Fibroblast of peridontal ligament (primary cell): ENCODE measurements at regions not wholly inside any gene's neighbourhood (a gene's known extent, or its start where the extent isn't known, plus 50 kb on each side); places are given as distances from the start of the nearest gene placed in this dataset.

Experiments used
- DNase-seq: peaks from one replicate; pipeline ENCODE4 v3.0.0-alpha.2; 2010; ENCODE audit errors: extremely low read depth

GRCh38 chr7:128145191-128145590, 95.9 kb upstream of the LEP start:
- no peak for DNase-seq

DNA sequence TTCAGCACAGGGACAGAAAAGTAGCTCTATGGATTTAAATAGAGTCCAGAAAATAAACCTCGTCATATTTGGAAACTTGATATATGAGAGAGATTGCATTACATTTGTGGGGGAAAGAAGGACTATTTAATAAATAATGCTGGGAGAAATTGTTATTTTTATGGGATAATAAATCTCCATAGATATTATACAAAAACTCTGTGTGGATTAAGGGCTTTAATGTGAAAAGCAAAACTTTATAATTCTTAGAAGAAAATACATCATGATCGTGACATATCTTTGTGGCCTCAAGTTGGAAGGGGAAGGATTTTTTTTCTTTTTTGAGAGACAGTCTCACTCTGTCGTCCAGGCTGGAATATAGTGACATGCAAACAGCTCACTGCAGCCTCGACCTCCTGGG, 95.0 kb upstream of the LEP start:
- DNase-seq = no peak

DNA sequence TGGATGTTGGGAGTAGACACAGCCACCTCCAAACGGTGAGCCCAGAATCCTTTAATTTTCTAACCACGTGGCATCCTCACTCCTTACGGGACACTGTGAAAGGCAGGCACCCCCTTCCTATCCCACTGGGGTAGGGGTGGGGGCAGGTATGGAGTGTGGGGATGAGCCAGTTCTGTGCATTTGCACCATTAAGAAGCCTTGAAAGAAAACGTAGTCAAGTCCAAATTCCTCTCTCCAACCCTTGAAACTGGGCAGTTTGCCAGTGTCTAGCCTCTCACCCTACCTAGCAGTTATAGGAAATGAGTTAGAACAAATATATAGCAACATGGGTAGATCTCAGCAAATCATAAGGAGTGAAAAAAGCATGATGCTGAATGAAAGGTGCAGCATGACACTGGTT, 92.4 kb upstream of the LEP start:
- DNase-seq = no peak

GRCh38 chr7:128150223-128150865, 90.7 kb upstream of the LEP start:
- DNase-seq = no peak

GRCh38 chr7:128151635-128152034, 89.4 kb upstream of the LEP start:
- no peak for DNase-seq

- DNase-seq = no peak
Observed at GRCh38 chr7:128152721-128153120, 88.4 kb upstream of the LEP start.

DNA sequence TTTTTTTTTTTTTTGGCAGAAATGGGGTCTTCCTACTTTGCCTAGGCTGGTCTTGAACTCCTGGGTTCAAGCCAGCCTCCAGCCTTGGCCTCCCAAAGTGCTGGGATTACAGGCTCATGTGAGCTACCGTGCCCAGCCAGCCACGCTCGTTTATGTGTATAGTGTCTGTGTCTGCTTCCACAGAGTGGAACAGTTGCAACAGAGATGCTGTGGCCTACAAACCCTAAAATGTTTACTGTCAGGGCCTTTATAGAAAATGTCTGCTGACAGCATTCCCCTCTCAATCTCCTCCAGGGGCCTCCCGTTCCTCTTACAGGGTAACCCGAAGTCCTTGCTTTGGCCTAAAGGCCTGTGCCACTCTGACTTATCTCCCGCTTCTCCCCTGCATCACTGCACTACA, 87.6 kb upstream of the LEP start:
- DNase-seq = no peak

DNA sequence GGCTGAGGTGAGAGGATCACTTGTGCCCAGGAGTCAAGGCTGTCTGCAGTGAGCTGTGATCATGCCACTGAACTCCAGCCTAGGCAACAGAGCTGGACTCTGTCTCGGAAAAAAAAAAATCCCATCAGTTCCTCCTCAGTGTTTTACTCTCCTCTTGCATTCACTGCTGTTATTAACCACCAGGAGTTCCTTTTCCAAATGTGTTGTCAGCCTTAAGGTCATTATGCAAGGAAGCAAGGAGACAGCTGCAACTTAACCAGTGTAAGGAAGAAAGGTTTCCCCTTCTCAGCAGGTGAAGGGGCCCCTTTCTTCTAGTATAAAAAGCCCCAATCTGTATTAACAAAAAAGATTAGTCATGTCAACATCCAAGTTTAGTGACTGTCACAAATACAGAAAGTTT, 86.6 kb upstream of the LEP start:
- DNase-seq = no peak

DNA sequence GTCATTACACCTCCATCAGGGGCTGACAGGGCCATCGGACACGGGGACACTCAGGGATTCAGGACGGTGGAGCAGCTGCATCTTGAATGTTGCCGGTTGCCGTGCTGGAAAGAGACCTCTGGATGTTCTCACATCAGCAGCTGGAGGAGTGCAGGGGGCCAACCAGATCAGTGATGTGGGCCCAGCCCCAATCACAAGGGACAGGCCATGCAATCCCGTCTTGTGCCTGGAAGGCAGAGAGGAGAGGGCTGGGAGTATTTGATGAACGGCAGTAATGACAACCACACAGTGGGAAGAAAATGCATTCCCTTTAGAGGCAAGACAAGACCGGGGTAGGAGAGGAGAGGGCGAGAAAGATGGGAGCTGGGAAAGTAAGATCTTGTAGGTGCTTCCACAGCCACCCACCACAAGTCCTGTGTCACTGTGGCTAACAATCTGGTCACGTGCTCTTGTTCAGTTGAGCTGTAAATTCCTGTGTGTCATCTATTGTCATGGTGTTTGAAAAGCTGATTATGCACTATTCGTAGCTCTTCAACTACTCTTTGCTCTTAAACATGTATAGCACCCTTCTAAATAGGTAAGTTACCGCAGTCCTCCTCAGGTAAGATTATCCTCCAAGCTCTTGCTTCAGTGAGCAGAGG, 85.9 kb upstream of the LEP start:
- DNase-seq = no peak

DNA sequence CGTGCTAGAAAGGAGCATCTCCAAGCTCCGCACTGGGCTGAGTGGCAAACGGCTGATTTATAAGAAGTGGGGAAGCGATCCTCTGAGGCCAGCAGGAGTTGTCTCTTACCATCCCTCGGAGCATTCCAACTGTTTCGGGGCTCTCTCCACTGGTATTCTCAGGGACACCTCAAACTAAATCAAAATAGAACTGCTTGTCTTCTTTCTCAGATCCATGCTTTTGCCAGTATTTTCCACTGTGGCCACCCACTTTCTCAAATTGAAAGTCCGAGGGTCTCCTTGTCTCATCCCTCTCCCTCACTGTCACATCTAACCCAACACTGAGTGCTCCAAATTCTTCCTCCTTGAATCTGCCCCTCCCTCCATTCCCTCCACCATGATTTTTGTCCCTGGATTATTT, 83.2 kb upstream of the LEP start:
- no peak for DNase-seq

DNA sequence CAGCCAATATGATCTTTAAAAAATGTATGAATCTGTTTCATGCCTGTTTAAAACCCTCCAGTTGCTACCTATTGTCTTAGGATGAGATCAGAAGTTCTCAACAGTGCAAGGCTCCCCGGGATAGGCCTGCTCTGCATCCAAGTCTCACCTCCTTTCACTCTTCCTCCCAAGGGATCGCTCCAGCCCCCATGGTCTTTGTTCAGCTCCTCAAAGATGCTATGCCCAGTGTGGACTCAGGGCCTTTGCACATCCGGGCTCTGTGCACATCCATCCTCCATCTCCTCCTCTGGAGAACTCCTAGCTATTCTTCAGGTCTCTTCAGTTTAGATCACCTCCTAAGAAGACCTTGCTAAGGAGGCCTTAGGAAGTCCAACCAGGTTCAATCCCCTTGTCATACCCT, 82.7 kb upstream of the LEP start:
- DNase-seq = no peak

DNA sequence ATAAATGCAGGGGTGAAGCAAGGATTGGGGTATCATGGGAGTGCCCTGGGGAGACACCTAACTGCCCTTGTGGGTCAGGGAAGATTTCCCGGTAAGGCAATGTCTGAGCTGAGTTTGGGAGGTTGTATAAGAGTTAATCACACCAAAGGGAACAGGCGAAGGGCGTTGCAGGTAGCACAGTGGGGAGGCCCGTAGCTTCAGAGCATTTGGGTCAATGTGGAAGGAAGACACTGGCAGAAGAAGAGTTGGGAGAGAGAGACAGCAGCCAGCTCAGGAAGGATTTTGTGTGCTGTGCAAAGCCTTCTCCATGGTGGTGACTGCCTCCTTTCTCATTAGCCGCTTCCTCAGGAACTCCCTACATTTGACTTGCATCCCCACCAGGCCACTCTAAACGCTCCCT, 80.8 kb upstream of the LEP start:
- no peak for DNase-seq

DNA sequence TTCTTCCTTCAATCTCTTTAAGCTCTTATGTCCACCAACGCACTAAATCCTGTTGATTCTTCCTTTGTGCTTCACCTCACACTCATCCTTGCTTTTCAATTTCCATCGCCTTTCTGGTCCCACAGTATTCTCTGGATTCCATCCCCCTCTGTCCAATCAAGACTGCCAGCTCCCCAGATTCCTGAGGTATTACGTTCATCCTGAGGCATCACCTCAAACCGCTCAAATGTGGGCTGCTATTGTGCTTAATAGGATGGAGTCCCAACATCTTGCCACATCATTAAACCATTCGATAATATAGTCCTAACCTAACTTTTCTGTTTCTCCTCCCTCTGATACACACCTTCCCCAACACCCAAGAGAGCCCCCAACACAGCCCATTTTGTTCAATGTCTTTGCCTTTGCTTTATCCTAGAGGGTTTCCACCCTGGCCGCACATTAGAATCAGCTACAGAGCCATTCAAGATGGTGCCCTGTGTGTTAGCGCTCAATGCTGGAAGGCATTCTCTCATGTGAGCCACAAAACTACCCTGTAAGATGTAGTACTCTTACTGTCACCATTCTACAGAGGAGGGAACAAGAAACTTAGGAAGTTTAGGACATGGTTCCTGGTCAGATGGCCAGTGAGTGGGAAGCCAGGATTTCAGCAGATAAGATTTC, 79.5 kb upstream of the LEP start:
- no peak for DNase-seq

DNA sequence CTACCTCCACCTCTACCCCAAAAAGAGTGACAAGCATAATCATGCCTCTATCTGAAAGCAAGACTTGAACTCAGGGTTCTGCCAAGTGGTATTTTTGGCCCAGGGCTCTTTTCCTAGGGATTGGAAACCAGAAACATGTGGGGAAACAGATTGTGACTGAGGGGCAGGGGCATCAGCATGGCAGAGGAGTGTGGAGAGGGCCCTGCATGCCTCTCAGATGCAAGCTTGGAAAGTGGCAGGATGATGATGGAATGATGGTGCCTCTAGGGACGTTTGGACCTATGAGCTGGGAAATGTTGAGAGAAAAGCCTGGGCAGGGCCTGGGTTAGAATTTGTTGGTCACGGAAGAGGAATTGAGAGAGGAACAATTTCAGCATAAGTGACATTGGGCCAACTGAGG, 78.4 kb upstream of the LEP start:
- no peak for DNase-seq

GRCh38 chr7:128163473-128163872, 77.6 kb upstream of the LEP start:
- no peak for DNase-seq

DNA sequence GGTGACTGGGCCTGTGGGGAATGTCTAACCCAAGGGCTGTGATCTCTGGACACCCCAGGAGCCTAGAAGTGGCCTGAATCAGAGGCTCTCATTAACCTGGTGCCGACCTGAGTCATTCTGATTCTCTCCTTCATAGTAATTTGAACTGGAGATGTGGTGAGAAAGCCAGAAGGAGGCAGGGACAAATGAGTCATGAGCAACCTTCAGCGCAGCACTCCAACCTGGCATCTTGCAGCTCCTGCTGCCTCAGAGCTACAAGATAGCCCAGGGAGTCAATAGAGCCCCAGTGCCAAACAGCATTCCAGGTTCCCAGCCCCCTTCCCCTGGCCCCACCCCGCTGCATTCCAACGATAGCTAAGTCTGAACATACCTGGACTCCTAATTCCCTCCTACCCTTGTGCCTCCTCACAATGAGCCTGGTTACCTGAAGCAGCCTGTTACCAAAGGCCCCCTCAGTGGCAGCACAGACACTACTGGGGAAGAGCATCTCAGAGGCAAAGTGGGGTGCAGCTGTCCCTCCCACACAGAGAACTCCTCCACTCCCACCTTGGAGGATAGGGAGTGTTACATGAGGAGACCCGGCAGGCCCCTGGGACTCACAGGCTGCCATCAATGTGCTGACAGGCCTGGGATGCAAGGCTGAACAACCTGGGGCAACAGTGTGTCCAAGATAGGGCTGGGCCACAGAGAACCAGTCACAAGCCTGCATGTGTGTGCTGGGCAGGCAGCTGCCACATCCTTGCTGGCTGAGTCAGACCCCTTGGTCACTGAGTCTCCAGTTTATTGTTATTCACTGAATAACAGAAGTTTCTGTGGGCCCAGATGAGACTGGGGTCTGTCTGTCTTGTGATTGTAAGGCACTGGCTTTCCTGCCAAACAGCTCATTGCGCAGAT, 76.8 kb upstream of the LEP start:
- DNase-seq = peak; percentile 27

GRCh38 chr7:128164955-128165670, 76.0 kb upstream of the LEP start:
- DNase-seq = no peak

GRCh38 chr7:128165927-128166420, 75.1 kb upstream of the LEP start:
- no peak for DNase-seq

DNA sequence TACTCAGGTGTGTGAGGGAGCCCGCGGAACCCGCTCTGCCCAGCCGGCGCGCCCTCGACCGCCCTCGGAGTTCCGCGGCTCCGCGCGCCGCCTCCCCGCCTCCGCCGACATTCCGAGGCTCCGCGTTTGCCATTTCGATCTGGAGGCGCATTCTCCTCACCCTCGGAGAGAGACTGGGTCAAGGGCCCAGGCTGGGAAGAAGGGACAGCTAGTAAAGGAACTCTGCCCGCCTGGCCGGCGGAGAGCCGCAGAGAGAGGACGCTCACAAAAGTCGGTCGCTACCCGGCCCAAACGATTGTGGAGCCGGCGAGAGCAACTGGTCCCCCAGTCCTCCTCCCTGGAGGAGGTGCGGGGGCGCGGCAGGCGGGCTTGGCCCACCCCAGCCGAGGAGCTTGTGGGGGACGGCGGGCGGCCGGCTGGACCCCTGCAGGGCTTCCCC, 74.5 kb upstream of the LEP start:
- DNase-seq = no peak

GRCh38 chr7:128167042-128167701, 73.9 kb upstream of the LEP start:
- peak; percentile 56 for DNase-seq
